Astrocyte of the cerebellum (primary cell): ENCODE measurements at regions not wholly inside any gene's neighbourhood (a gene's known extent, or its start where the extent isn't known, plus 50 kb on each side); places are given as distances from the start of the nearest gene placed in this dataset.

Source experiments
- DNase-seq: peaks from one replicate; pipeline ENCODE4 v3.0.0-alpha.2; 2011; ENCODE audit warnings: low read depth
- H3K4me3 ChIP-seq: 2 replicates; pipeline ENCODE4 v1.5.1; 2011; ENCODE audit warnings: mild to moderate bottlenecking, low read depth, low read length, moderate library complexity
- CTCF ChIP-seq: IDR thresholded peaks from 2 replicates; pipeline ENCODE4 v1.5.1; 2012; ENCODE audit warnings: low read length, low read depth, moderate library complexity, mild to moderate bottlenecking; ENCODE audit errors: missing control alignments
- in situ Hi-C: cut with HindIII; loops from 2 replicates; pipeline ENCODE4 v1.10.0; 2017; ENCODE audit warnings: low sequenced_read_pairs

GRCh38 chr4:15348236-15348635 lies 79.6 kb upstream of the C1QTNF7 start:
- TF ChIP-seq CTCF, result no peak
- no peak for DNase-seq
- H3K4me3 ChIP-seq, result no peak overlapping the region
- in situ Hi-C loops, result no loop called here

GRCh38 chr4:15348695-15349094 lies 79.1 kb upstream of the C1QTNF7 start:
- no peak overlapping the region for H3K4me3 ChIP-seq
- no peak for DNase-seq
- in situ Hi-C loops, result no loop called here
- no peak for TF ChIP-seq CTCF

GRCh38 chr4:15349531-15349935 lies 78.3 kb upstream of the C1QTNF7 start:
- in situ Hi-C loops, result no loop called here
- no peak for TF ChIP-seq CTCF
- DNase-seq, result no peak
- no peak overlapping the region for H3K4me3 ChIP-seq

- no peak for DNase-seq
- no peak overlapping the region for H3K4me3 ChIP-seq
- TF ChIP-seq CTCF, result no peak
- in situ Hi-C loops, result no loop called here
These were observed 77.9 kb upstream of the C1QTNF7 start for GRCh38 chr4:15349965-15350364.

- DNase-seq, result no peak
- no peak overlapping the region for H3K4me3 ChIP-seq
- no peak for TF ChIP-seq CTCF
- in situ Hi-C loops, result no loop called here
These were observed 75.3 kb upstream of the C1QTNF7 start for GRCh38 chr4:15352524-15352923.

GRCh38 chr4:15353207-15353606 lies 74.6 kb upstream of the C1QTNF7 start:
- TF ChIP-seq CTCF, result no peak
- in situ Hi-C loops, result no loop called here
- no peak for DNase-seq
- no peak overlapping the region for H3K4me3 ChIP-seq
